HG03521 (cell line): ENCODE measurements at regions not wholly inside any gene's neighbourhood (a gene's known extent, or its start where the extent isn't known, plus 50 kb on each side); places are given as distances from the start of the nearest gene placed in this dataset.

Experiments used
- ATAC-seq: cut with Tn5 transposase; IDR thresholded peaks from one replicate; pipeline ENCODE4 v1.9.1; 2021; ENCODE audit warnings: mild to moderate bottlenecking, moderate library complexity; ENCODE audit not compliant: unreplicated experiment

DNA sequence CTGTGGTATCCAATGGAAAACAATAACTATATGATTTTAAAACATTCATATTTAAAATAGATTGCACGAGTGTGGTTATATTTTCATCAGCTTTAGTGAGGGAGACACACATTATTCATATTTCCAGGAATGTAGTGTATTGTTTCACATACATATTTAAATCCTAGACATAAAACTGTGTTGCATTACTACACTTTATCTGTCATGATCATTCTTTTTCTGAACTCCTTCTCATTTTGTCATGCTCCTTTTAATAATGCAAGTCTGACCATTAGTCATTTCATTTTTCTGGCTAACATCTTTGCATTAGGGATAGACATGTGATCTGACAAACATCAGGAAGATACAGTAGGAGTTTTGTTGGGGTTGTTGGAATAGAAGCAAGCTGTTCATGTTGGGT lies 1382.7 kb downstream of the PCDH7 start:
- ATAC-seq = no peak

DNA sequence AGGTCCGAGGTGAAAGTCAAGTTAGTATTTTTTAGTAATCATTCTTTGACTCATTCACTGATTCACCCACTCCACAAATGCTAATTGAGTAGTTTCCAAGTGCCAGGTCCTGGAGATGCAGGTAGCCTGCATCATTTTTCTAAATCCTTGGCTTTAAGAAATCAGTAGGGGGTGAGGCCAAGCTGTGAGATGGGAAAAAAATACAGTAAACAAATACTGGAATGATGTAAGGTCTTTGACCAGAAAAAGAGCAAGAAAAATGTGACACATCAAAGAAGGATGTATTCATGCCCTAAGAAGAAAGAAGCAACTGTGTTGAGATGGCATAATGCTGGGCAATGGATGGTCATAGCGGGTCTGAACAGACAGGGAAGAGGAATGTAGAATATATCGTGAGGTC lies 1386.6 kb downstream of the PCDH7 start:
- ATAC-seq = no peak

DNA sequence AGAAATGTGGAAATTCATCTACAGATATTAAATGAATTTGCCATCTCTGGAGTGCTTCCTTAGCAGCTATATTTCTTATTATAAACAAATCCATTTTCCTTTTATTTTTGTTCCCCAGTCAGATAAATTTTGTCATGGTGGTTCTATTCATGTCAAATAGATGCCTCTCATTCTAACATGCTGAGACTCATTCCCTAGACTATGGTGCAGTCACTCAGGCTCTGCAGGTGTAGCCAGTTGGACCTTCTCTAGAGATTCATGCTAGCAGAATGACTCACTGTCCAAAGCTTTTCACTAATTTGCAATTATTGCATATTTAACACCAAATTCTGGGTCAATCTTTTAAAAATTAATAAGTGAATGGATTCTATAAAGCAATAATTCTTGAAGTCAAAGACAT lies 1392.7 kb downstream of the PCDH7 start:
- ATAC-seq = no peak

DNA sequence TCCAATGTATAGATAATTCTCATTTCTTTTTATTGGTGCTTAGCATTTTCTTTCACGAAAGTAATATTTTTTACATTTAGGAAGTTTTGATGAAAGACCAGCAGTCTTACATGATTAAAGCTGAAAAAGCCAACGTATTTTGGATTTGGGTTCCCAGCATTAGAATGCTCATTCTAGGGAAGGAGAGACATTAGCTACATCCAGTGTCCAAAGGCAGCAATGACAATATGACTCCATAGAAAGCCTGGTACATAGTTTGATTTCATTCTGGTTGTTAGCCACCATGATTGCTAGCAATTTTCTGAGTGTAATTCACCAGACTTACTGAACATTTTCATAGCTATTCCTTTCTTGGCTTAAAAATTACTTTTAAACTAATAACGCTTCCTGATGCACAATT lies 1397.5 kb downstream of the PCDH7 start:
- ATAC-seq = no peak

DNA sequence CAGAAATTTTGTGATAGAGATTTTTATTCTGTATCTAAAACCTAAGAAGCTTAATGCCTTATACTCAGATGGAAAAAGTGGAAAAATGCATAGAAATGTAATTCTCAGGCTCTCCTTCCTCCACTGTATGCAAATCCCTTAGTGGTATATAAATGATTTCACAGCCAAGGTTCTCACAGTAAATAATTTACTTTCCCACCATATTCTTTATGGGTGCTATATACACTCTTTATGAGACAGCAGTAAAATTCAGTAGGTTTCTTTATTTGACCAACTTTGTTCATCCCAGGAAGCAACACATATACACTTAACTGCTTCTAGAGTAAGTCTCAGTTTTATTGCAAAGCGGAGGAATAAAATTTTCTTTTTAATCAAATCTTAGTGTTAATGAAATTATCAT lies 1399.7 kb downstream of the PCDH7 start:
- no peak for ATAC-seq

DNA sequence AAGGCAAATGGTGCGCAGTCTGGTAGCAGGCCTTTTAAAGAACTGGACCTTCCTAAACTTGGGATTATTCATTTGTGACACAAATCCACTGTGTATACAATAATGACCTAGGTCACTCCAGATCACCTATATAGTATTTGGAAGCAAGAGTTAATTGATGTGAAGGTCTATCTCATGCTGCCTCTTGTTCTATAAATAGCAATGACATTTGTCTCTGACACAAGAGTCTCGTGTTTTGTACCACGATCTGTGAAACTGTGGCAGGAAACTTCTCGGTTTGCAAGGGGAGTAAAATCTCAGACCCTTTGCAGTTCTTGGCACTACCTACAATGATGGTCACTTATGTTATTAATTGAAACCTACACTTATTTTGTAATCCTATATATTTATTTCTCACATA lies 1408.4 kb downstream of the PCDH7 start:
- no peak for ATAC-seq

DNA sequence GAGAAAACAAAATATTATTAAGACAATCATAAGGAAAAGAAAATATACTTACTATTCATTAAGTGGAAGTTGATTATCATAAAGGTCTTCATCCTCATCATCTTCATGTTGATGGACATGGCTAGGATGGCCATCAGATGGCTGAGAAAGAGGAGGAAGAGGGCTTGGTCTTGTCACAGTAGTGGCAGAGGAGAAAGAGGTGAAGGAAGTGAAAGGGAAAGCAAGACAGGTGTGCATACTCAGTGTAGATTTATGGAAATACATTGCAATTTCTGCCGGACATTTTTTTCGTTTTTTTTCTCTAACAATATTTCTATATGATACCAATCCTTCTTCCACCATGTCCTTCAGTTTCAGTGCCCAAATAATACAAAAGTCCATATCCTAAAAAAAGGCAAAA lies 1409.8 kb downstream of the PCDH7 start:
- ATAC-seq = no peak

DNA sequence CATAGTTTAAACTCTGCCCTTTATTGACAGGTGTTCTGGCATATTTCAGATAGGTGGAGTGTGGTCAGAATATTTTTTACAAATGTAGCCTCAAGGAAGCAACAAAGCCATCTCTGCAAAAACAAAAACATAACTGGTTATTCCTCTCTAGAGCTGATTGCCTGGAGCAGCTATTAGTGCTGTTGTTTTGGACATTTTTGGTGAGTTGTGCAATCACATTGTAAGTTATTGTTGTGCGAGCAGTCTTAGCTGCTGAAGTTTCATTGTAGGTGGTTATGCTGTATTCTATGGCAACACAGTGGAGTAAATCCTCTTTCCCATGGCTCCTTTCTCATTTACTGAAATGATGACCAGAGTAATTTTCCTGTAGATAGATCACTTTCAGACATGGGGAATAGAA lies 1413.0 kb downstream of the PCDH7 start:
- ATAC-seq = no peak

DNA sequence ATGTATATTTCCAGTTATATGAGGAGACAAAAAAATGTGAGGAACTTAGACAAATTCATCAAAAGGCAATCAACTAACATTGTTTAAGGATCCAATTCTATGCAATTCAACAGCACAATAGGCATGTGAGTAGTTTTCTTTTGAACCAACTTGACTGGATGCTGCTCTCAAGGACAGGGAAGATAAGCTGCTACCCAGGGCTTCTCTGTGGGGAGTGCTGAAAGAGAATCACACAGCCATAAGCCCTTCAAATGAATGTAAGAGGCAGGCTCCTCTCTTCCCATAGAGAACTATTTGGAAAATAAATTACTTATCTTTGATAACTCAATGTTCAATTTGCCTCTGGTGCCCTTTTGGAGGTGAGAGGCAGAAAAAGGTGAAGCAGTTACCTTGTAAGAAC lies 1413.6 kb downstream of the PCDH7 start:
- ATAC-seq = no peak

DNA sequence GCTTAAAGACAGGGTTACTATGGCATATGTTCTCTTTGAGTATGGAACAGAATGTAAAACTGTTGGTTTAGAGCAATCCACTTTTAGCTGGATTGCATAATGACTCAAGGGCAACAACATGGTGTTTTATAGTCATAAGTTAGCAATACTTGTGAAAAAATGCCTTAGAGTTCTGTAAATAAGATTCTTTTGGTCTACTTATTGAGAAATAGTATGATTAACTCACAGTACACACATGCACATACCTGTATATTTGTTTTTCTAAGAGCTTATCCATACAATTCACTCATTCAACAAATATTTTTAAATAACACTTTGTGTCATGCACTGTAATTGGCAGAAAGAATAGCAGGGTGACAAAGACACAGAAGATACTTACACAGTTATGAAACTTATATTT lies 1415.5 kb downstream of the PCDH7 start:
- no peak for ATAC-seq

DNA sequence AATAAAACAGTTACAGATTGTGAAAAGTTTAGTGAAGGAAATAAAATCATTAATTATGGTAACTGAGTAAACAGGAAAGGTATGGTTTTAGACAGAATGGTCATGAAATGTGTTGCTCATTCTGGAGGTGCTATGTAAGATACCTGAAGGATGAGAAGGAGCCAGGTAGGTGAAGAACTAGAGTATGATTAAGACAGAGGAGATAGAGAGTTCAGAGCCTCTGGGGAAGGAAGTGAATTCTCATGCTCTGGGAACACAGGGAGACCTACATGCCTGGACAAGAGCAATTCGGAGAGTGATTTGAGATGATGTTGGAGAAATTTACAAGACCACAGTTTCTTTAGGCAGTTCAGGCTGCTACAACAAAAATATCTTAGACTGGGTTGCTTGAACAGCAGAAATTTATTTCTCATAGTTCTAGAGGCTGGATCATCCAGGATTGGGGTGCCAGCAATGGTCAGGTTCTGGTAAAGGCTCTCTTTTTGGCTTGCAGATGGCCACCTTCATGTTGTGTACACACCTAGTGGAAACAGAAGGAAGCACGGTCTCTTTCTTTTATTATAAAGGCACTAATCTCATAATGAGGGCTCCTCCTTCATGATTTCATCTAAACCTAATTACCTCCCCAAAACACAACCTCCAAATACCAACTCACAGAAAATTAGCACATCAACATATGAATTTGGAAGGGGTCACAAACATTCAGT lies 1416.1 kb downstream of the PCDH7 start:
- ATAC-seq = no peak

DNA sequence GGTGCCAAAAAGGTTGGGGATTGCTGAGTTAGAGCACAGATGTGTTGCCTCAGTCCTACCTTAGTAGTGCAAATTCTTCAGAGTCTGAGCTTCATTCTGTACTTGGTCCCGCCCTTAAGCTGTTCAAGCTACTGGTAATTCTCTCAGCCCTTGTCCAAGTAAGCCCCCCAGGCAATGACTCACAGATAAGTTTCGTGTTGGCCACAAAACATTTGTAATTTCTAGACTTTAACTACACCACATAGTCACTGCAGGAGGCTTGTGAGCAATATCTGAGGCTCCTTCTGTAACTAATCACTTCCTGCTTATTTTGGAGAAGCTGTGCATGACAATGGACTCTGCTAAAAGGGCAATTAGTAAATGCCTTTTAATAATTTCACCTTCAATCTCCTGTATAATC lies 1420.5 kb downstream of the PCDH7 start:
- no peak for ATAC-seq

DNA sequence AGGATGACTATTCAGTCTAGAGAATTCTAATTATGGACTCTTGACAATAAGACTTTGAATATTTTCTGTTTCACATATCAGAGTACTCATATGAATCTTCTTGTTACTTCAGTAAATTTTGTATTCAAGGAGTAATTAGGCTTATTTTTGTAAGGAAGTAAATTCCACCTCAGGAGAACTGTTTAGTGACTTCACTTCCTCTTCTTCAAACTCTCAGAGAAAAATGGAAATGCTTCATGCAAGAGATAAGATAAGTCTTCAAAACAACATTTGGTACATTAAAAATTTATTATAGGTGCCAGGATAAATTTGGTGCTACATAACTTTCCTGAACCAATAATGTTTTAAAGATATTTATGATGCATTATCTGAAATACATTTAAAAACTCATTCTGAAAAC lies 1421.9 kb downstream of the PCDH7 start:
- ATAC-seq = no peak

DNA sequence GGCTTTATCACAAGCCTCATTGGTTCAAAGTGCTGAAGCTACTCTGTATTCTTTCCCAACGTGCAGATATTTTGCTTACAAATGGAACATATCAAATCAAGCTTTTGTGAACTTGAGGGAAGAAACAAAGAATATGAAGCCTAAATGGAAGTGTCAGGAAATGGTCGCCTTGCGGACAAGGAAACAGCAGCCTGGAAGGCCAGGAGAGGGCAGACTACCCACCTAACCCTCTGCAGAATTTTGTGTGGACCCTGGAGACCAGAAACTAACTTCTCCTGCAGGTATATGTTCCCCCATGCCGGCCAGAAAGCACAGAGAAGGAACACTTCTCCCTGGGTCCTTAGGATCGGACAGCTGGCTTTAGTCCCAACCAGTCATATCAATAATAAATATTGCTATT lies 1425.8 kb downstream of the PCDH7 start:
- ATAC-seq = no peak

DNA sequence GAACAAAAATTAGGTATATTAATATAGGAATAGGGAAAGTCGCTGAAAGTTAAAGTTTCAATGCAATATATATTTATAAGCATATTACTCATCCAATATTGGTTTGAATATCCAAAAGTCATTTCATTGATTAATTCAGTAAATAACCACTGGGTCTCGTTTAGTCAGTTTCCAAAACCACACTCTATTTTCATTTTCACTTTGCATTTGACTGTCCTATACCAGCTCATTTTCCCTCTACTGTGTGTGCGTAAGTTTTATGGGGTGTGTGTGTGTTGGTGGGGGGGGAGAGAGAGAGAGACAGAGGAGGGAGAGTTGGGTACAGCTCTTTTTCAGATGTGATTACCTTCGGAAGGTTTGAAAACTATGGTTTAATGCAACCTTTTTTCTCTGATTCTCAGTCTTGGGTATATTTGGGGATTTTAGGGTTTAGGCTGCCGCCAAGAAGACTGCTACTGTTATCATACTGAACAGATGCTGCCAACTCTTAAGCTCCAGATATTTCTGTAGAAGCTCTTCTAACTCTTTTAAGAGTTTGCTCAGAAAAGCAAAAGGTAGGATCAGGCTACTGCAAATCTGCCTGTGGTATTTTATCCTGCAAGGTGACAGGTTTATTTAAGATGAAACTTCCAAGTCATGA lies 1427.4 kb downstream of the PCDH7 start:
- no peak for ATAC-seq

DNA sequence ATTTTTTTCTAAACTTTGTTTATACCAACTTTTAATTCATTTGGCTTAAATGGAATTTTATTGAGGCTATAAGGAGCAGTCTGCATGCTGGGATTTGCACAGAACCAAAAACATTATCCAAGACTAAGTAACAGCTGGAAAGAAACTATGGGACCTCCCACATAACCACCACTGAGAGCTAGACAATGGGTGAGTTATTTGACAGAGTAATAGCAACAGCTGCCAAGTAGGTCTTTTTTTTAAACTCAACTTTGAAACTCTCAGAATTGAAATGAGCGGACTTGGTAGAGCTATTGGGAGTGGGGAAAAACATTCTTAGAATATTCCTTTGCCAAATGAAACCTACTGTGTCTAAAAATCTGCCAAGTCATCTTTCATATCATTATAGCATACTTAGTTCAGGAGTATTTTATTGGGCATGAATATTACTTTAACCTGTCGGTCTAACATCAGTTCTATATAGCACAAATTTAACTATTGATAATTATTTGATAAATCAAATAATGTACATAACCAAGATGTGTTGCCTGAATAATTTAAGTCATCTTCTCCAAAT lies 1428.0 kb downstream of the PCDH7 start:
- ATAC-seq = no peak

DNA sequence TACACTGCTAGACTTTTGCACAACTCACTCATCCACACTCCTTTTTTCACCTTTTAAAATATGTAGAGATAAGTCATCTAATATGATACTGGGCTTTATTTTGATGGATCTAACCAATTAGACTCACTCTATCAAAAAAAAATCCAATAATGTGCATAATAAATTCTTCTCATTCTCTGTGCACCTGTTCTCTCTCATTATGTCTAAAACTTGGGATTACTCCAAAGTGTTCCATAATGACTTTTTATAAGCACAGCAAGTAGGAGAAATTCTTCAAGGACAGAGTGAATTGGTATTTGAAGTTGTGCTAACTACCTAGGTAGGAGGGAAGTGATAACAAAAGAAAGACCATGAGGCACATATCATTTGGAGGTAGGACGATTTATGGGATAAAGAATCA lies 1438.8 kb downstream of the PCDH7 start:
- ATAC-seq = no peak

DNA sequence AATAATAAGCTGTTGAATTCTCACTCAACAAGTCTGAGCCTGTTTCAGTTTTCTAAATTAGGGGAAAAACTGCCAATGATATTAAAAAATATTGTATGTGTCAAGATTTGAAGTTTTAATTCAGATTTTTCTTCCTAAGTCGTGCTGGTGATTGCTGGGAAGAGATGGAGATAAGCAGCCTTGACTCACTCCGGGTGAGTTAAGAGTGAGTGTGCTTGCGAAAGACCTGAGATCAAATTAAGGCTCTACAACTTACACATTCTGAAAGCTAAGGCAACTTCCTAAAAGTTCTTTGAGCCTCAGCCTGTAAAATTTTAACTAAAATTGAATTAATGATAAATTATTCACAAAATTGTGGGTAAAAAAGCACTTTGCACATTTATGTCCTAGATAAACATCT lies 1441.2 kb downstream of the PCDH7 start:
- no peak for ATAC-seq

DNA sequence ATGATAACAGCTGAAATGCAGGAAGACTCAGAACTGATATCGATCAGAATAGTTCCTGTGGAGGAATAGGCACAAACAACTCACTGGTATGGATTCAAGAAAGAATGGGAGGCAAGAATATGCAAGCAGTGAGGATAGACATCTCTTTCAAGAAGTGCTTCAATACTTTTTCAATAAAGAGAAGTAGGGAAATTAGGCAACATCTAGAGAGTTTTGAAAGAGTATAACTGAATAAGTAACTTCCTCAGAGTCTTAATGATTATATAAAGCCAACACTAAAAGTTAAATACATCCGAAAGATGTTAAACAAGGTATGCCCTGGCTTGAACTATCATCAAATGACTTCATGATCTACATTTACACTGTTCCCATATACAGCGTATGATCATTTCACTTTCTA lies 1443.0 kb downstream of the PCDH7 start:
- no peak for ATAC-seq

DNA sequence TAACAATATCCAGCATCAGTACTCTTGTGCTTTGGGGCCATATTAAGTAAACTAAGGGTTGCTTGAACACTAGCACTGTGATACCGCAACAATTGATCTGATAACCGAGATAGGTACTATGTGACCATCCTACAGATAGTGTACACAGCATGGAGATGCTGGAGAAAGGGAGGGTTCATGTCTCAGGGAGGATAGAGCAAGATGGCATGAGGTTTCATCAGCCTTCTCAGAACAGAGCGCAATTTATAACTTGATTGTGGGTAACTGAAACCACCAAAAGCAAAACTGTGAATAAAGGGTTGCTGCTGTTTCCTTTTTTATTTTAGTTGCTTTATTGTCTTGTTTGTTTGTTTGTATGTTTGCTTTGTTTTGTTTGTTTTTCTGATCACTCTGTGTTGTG lies 1449.7 kb downstream of the PCDH7 start:
- ATAC-seq = no peak

DNA sequence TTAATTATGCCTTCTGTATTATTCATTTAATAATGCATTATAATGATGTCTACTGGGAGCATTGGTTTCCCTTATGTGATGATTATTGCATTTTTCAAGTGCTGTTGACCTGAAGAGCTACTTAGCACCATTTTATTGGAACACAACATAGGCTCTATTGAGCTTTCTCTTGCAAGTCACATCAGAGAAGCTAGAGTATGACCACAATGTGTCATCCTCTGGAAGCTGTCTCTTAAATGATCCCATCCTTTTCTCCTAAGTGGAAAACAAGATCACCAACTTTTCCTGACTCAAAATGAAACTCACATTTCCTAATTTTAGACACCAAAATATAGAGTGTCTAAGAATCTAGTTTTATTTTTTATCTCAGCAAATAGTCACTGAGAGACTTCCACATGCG lies 1451.9 kb downstream of the PCDH7 start:
- no peak for ATAC-seq

DNA sequence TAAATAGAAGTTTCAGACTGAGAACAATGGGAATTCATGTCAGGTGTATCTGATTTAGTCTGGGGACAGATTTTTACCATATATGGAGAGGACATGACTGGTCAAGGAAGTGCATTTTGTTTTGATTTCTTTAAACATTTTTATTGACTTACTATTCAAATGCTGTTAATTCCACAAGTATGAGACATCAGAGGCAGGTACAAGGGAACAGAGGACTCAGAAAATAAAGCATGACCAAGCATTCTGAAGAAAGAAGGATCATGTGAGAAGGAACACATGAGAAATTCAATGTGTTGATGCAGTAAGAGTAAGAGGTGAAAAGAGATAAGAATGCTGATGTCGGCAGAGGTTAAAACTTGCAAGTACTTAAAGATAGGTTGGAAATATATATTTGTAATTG lies 1452.6 kb downstream of the PCDH7 start:
- no peak for ATAC-seq

DNA sequence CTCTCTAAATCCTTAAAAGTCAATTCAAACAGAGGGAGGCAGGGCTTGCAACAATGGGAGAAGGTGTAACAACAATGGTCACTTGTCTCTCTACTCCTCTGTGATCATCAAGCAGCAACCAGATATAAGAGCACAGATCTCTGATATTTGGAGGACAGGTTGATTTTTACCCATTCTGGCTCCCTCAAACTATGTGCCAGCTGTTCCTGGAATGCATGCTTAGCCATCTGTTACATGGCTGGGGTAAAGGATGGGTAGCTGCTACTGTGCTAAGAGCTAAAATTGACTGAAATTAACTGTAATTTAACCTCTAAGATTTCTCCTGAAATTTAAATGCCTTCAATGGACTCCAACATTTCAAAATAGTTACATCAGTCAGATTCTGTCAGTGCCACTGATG lies 1459.9 kb downstream of the PCDH7 start:
- ATAC-seq = no peak
